Transverse colon (tissue), 3 donors: ENCODE measurements at regions not wholly inside any gene's neighbourhood (a gene's known extent, or its start where the extent isn't known, plus 50 kb on each side); places are given as distances from the start of the nearest gene placed in this dataset.

Source experiments
- POLR2A ChIP-seq: fragments of 450-650 bp; IDR thresholded peaks from one replicate; pipeline ENCODE4 v1.6.1; 2016; ENCODE audit warnings: antibody characterized with exemption, mild to moderate bottlenecking, moderate library complexity
- TF ChIP-seq, protein P1 (sequence below), 5 experiments: fragments of 200-600 bp in 3 of 5; fragments of 450-650 bp in 2 of 5; sonication (generic) in 3 of 5; IDR thresholded peaks; 1 replicate in 2 of 5; 2 replicates in 3 of 5; pipeline ENCODE4 v1.5.1; 2016 to 2017; ENCODE audit warnings: antibody characterized with exemption in 5 of 5, inconsistent platforms in 3 of 5, mild to moderate bottlenecking in 2 of 5, moderate library complexity in 1 of 5

- TF ChIP-seq, protein P1, sequence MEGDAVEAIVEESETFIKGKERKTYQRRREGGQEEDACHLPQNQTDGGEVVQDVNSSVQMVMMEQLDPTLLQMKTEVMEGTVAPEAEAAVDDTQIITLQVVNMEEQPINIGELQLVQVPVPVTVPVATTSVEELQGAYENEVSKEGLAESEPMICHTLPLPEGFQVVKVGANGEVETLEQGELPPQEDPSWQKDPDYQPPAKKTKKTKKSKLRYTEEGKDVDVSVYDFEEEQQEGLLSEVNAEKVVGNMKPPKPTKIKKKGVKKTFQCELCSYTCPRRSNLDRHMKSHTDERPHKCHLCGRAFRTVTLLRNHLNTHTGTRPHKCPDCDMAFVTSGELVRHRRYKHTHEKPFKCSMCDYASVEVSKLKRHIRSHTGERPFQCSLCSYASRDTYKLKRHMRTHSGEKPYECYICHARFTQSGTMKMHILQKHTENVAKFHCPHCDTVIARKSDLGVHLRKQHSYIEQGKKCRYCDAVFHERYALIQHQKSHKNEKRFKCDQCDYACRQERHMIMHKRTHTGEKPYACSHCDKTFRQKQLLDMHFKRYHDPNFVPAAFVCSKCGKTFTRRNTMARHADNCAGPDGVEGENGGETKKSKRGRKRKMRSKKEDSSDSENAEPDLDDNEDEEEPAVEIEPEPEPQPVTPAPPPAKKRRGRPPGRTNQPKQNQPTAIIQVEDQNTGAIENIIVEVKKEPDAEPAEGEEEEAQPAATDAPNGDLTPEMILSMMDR (IDR thresholded peaks at IDR 0.05): no peak
- TF ChIP-seq POLR2A: no peak
These were observed 433.8 kb downstream of the PRKD1 start for GRCh38 chr14:29493849-29494248.
